HS-27A (cell line): ENCODE measurements at regions not wholly inside any gene's neighbourhood (a gene's known extent, or its start where the extent isn't known, plus 50 kb on each side); places are given as distances from the start of the nearest gene placed in this dataset.

Source experiments
- DNase-seq: peaks from one replicate; pipeline ENCODE4 v3.0.0-alpha.2; 2012; ENCODE audit warnings: low read depth, missing footprints

DNA sequence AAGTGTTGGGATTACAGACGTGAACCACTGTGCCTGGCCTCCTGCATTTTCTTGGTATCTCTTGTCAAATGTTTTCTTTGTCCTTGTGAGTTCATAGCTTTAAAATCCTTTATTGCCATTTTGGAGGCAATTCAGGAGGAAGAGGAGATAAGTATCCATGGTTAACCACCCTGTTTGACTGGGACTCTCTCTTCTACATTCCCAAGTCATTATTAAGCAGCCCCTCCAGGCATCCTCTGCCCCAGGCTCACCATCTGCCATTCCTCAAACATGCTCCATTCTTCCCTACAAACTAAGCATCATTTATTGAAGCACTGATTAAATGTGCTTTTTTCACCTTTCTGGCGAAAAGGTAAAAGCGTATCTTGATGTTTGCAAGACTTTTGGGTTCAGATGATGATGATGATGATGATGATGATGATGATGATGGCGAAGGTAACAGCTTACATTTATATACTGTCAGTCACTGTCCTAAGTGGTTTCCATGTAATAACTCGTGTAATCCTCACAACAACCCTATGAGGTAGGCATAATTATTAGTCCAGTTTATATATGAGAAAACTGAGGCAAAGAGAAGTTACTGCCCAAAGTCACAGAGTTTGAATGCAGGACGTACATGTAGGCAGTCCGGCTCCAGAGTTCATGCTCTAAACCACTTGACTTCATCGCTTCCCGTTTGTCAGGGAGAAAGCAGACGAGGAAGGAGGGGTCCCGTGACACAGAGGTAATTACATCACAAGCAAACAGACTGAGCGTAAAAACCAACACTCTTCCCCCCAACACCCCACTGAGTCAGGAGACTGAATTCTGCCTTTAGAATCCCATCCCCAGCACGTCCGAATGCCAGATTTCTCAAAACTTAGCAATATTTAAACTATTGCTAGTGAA, 69.7 kb upstream of the ACKR3 start:
- no peak for DNase-seq

DNA sequence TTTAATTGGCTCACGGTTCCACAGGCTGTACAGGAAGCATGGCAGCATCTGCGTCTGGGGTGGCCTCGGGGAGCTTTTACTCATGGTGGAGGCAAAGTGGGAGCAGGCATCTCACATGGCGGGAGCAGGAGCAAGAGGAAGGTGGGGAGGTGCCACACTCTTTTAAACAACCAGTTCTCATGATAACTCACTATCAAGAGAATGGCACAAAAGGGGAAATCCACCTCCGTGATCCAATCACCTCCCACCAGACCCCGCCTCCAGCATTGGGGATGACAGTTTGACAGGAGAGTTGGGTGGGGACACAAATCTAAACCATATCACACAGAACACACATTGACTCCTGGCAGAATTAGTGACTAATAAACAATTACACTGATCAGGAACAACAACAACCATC, 68.6 kb upstream of the ACKR3 start:
- no peak for DNase-seq

DNA sequence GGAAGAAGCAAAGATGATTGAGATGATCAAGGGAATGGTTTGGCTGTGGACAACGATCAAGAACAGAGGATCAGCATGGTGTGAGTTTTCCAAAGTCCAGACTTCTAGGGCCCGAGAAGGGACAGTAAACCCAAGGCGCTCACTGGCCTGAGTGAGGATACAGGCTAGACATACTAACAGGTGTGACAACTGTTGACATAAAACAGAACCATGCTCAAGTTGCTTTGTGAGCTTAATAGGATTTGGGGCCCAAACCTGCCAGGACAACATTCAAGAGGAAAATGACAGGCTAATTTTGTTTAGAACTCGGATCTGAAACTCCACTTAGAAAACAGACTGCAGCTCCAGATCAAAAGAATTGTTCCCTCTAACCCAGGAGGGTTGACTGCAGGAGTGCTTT, 68.1 kb upstream of the ACKR3 start:
- DNase-seq: no peak

DNA sequence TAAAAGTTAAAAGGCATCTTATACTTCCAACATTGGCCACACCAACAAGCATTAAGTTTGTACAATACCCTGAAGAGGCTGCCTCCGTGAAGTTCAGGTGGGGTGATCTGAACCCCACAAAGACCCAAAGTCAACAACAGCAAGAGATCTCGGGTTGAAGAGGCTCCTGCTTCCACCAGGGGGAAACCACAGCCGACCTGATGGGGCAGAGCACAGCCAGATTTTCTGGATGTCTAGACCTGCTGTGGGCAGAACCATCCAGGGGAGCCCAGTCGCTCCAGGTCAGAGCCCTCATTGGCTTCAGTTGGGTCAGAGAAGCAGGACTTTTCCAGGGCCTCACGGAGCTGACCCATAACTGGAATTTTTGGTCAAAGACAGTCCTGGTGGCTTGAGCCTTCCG, 66.5 kb upstream of the ACKR3 start:
- DNase-seq: no peak

DNA sequence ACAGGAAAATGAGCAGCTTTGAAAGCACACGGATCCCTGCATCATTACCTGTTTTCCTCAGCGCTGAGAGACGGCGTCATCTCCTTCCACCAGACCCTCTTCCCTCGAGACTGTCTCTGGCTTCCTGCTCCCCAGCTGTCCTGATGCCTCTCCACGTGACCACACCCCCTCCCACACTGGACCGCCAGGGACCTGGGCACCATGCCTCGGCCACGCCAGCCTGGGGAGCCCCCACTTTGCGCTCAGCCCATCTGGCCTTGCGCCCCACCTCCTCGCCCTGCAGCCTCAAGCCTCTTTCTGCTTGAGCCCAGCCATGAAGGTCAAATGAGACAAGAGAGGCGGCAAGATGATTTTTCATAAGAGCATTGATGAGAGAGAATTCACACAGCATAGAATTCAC, 66.0 kb upstream of the ACKR3 start:
- DNase-seq: no peak

DNA sequence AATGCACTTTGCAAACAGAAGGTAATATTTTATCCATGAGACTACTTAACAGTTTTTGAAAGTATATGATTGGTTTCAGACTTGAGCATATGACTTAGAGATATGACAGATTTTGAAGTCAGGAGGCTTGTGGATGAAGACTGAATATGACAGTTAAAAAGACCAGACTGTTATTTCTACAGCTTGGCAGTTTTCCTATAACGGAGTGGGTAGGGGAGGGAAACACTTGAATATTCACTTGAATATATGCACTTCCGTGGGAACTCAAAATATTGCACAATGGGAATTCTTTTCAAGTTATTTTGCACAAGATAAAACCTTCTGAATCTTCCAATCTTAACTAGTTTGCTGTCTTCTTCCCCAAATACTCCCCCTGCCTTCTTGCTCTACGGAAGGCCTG, 64.6 kb upstream of the ACKR3 start:
- no peak for DNase-seq

DNA sequence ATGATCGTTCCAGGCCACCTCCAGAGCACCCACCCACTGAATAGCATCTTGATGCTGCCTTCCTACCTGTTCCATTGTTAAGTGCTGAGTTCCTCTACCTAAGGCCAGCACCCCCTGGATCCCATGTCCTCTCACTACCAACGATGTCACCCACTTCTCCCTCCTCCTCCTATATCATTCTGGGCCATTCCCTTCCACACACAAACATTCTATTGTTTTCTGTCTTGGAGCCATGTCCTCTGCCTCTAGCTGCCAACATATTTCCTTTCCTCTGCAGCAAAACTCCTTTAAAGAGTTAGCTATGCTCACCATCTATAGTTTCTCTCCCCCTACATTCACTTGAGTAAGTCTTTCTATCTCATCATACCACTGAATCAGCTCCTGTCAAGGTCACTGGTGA, 64.0 kb upstream of the ACKR3 start:
- DNase-seq: no peak

DNA sequence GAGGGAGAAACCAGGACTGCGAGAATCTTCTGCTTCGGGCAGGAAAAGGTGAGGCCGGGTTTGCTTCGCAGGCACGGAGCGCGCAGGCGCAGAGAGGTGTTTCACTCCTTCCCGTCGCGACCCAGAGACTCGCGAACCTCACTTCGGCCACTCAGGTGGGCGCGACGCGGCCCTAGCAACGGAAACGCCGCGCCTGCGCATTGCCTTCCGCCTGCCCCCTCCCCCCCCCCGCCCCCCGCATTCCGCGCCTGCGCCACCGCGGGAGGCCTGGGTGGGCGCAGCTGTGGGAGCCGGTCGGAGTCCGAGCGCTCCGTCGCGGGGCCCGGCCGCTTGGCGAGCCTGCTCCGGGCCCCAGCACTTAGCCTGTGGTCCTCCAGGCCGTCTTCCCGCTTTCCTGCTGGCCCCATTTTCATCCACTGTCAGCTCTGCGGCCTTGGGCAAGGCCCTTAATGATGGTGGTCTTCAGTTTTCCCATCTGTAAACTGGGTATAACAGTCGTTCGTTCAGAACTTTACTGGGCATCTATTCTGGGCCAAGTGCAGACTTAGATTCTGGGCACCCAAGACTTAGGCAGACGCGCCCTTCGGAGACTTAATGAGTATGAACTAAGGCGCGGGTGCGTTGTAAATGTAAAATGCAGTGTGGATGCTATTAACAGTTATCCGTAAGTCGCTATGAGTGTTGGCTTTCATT, 62.1 kb upstream of the ACKR3 start:
- no peak for DNase-seq

DNA sequence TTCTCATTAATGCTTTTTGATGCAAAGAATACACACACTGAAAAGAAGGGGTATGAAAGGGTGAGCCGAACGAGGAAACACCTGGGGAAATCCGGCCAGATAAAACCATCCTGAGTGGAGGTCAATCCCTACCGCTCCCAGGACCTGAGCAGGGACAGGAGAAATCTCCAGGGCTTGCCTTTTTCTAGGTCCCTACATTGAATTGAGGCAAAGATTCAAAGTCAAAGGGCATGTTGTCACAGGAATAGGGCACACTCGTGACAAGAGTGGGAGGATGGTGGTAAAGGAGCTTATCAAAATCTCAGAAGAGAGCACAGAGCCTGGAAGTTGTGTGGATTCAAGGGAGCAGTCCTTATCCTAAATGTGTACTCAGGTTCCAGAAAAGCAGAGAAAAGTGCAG, 61.2 kb upstream of the ACKR3 start:
- no peak for DNase-seq

DNA sequence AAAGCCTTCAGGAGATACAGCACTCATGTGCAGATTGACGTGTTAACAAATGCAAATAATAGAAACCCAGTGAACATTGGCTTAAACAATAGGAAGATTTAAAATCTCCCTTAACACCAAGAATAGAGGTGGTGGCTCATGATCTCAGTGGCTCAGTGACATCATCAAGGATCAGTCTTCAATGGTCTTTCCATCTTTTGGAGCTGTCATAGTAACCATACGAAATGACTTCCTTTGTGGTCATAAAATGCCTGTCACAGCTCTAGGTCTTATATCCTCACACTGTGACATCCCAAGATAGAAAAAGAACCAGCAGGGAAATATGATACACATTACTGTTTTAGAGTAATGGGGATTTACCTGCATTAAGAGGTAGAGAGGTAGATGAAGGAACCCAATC, 59.6 kb upstream of the ACKR3 start:
- no peak for DNase-seq

DNA sequence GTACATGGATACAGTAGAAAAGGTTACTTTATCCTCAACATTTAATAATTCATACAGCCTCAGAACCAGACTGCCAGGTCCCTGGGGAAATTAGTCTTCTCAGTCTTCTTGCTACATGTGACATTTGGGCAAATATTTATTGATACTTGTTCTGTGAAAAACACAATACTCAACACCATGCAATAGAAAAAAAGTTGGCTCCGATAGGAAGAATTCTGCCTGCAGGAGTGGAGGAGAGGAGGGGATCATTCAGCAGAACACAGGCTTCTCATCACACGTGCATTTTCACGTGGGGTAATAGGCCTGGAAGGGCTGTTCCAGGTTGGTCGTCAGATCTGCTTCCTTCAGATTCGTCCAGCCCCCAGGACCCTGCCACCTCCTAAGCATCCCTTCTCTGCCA, 58.4 kb upstream of the ACKR3 start:
- DNase-seq: no peak

DNA sequence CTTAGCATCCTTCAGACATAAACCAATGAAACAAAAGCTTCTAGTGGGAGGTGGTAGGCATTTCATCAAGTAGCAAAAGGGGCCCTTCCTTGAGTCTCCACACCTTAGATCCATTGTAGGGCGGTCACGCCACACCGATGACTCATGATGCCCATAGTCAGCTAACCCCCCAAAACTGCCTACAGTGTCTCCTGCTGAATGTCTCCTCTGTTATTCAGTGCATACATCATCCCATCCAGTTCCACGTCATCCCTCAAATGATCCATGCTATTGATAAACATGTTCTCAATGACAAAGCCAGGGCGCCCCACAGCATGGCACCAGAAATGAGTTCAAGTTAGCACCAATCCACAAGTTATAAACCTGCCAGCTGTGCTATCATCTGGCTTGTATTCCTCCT, 57.4 kb upstream of the ACKR3 start:
- DNase-seq: no peak

DNA sequence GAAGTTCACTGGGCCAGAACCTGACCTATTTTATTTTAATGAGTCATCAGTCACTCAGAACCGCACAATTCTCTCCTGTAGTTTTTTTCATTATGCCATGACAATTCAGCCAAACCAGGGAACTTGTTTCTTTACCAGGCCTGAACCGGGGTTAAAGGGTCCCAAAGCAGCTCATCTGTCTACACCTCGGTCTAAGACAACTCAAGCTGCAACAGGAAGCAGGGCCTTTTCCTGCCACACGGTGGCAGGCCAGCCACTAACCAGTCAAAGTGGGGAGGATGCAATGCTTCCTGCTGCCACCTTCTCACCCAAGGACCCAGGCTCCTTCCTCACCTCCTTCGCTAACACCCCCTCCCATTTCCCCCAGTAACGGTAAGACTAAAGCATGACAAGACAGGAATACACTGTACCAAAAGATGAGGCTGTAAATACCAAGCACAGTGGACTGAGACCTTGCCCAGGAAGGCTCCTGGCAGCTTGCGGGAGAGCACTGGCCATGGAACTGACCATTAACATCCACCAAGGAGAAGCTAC, 56.7 kb upstream of the ACKR3 start:
- DNase-seq: no peak

DNA sequence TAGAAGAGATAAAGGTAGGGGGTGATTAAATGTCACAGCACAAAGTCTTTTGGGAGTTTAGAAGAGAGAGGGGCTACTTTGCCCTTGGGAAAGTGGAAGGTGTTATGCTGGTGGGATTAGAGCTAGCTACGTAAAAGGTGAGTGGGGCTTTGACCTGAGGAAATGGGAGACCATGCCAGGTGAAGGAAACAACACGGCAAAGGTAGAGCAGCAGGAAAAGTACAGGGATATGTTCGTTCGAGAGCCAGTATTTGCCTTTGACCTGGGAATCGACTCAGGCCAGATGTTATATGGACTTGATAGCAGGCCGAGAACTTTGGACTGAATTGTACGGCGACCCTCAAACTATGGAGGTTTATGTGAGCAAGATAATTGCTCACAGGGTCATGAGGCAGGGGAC, 55.7 kb upstream of the ACKR3 start:
- no peak for DNase-seq

DNA sequence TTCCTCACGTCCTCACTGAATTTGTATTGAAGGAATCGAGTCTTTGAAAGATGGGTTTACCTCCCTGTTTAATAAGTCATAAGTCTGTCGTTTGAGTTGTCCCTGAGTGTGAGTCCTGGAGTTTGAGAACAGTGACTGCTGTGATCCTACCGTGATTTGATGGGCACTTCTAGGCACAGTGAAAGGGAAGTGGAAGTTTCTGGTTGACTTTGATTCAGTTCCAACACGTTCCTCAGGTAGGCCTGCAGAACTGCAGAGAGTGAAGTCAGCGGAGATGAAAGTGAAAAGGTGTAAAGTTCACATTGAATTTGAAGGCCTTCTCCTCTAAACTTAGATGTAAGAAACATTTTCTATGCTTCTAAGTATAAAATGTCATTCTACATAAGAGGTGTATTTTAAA, 52.9 kb upstream of the ACKR3 start:
- DNase-seq: no peak

DNA sequence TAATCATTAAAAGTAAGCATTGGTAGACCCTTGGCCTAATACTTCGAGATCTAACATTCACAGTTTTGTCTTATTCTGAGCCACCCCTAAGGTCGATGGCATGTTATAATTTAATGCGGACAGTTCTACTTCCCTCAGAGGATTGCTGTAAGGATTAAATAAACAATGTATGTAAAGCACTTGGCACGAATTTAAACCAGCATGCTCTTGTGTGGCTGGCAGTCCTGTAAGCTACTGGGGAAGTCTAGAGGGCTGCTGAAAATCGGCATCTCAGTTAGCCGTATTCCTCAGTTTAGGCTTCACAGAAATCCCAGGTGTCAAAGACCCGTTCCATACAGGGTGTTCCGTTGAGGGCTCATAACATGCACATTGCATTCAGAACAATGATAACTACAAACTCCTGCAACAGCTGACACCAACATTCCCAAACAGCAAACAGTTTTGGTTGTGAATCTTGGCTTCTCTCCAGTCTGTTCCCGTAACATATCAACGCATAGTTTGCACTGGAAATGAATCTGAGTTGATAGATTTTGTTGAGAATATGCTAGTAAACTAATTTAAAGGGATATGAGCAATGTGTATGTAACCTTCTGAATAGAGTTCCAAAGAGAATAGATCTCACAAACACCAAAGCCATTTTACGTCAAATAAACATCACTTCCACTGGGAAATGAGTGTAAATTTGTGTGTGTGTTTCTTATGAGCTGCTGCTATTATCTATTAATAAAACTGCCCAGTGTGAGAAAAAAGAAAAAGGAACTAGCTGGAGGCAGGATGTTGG, 52.2 kb upstream of the ACKR3 start:
- no peak for DNase-seq
